Central memory CD8-positive, alpha-beta T cell (primary cell): ENCODE measurements at regions not wholly inside any gene's neighbourhood (a gene's known extent, or its start where the extent isn't known, plus 50 kb on each side); places are given as distances from the start of the nearest gene placed in this dataset.

Source experiments
- ATAC-seq: fragments of 150-1000 bp; cut with Tn5 transposase; replicated peaks from 2 replicates; pipeline ENCODE4 v1.10.0; 2022; ENCODE audit warnings: mild to moderate bottlenecking, moderate FRiP score, moderate number of reproducible peaks; ENCODE audit not compliant: poor library complexity, severe bottlenecking; ENCODE audit errors: extremely low read depth
- DNase-seq, 2 donors: peaks; one replicate each; pipeline ENCODE4 v3.0.0; 2021; ENCODE audit warnings: low spot score in 2 of 2
- H3K27ac Mint-ChIP-seq: one replicate; pipeline ENCODE4 v1.8.0; 2022; ENCODE audit warnings: low read depth, mild to moderate bottlenecking, moderate library complexity, mixed read lengths
- H3K27me3 Mint-ChIP-seq: one replicate; pipeline ENCODE4 v1.8.0; 2022; ENCODE audit warnings: mixed read lengths
- H3K36me3 Mint-ChIP-seq: one replicate; pipeline ENCODE4 v1.8.0; 2022; ENCODE audit warnings: mild to moderate bottlenecking, moderate library complexity, mixed read lengths; ENCODE audit not compliant: insufficient read depth
- H3K4me1 Mint-ChIP-seq: one replicate; pipeline ENCODE4 v1.8.0; 2022; ENCODE audit warnings: mixed read lengths
- H3K4me3 Mint-ChIP-seq: one replicate; pipeline ENCODE4 v1.8.0; 2022; ENCODE audit warnings: mild to moderate bottlenecking, moderate library complexity, mixed read lengths
- H3K9me3 Mint-ChIP-seq: one replicate; pipeline ENCODE4 v1.8.0; 2022; ENCODE audit warnings: mixed read lengths

GRCh38 chr2:34480366-34480765 is 881.3 kb upstream of the FAM98A start:
- H3K36me3 Mint-ChIP-seq: no peaks in the 10 kb centered on the region
- ATAC-seq (no peak), DNase-seq (no peak)
- no peaks in the 10 kb centered on the region for H3K9me3 Mint-ChIP-seq
- H3K4me1 Mint-ChIP-seq: no peaks in the 10 kb centered on the region
- H3K4me3 Mint-ChIP-seq: no peak overlapping the region
- H3K27me3 Mint-ChIP-seq: no peaks in the 10 kb centered on the region
- no peak overlapping the region for H3K27ac Mint-ChIP-seq

- H3K9me3 Mint-ChIP-seq: no peaks in the 10 kb centered on the region
- ATAC-seq (no peak), DNase-seq (no peak)
- no peaks in the 10 kb centered on the region for H3K36me3 Mint-ChIP-seq
- no peaks in the 10 kb centered on the region for H3K4me1 Mint-ChIP-seq
- H3K4me3 Mint-ChIP-seq: no peak overlapping the region
- H3K27ac Mint-ChIP-seq: no peak overlapping the region
- no peaks in the 10 kb centered on the region for H3K27me3 Mint-ChIP-seq
Observed at GRCh38 chr2:34475156-34475555, 876.1 kb upstream of the FAM98A start.

DNA sequence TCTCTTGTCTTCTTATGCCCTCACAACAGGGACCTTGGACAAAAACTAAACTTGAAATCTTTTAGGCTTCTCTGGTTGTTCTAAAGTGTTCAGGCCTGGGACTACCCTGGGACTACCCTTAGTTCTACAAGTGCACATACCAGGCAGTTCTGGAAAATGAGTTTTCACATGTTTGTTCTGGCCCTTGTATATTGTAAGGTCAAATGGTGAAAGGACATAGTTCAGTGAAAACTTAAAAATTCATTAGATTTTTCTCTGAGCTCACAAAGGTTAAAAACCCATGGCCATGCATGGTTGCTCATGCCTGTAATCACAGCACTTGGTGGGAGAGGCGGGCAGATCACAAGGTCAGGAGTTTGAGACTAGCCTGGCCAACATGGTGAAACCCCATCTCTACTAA is 875.5 kb upstream of the FAM98A start:
- Mint-ChIP-seq H3K27ac (no peak overlapping the region), H3K4me1 (no peaks in the 10 kb centered on the region), H3K36me3 (no peaks in the 10 kb centered on the region), H3K27me3 (no peaks in the 10 kb centered on the region), H3K4me3 (no peak overlapping the region), H3K9me3 (peaks cover under 1% of the 10 kb centered on the region)
- DNase-seq: no peak
- ATAC-seq: no peak

GRCh38 chr2:34447097-34447496 is 848.0 kb upstream of the FAM98A start:
- Mint-ChIP-seq H3K27ac (no peak overlapping the region), H3K36me3 (peaks cover 2% of the 10 kb centered on the region), H3K27me3 (no peaks in the 10 kb centered on the region), H3K4me3 (no peak overlapping the region), H3K9me3 (peaks cover 26% of the 10 kb centered on the region), H3K4me1 (no peaks in the 10 kb centered on the region)
- no peak for ATAC-seq
- DNase-seq: no peak

DNA sequence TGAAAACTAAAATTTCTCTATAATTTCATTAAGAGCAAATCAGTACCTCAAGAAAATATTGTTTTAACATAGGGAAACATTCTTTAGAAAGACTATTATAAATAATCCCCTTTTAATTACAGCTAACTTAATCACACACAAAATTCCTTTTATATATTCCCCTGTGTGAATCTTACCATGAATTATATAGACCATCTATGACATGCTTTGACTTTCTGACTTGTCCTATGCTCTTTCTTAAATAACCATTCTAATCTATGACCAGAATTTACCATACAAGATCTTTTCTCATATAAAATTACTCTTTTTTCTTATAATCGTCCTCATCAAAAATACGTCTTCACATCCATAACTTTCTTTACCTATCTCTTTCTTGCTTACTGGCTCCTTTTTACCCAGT is 824.2 kb upstream of the FAM98A start:
- no peak for DNase-seq
- Mint-ChIP-seq H3K27ac (no peak overlapping the region), H3K4me1 (no peaks in the 10 kb centered on the region), H3K9me3 (peaks cover 18% of the 10 kb centered on the region), H3K4me3 (no peak overlapping the region), H3K27me3 (no peaks in the 10 kb centered on the region), H3K36me3 (no peaks in the 10 kb centered on the region)
- ATAC-seq: no peak

DNA sequence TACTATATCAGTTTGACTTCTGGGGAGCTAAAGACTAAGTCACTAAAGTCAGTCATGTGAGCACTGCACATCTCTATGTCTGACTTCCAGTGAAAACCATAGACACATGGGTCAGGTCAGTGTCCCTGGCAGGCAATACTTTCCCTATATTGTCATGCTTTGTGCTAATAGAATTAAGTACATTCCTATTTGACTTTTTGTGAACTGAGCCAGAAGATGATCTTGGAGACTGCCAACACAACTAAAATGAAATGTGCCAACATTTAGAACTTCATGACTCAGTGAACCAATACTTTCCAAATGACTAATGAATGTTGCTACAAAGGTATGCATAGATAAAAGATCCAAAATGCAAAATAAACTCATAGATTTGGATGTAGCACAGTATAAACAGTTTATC is 820.8 kb upstream of the FAM98A start:
- Mint-ChIP-seq H3K36me3 (no peaks in the 10 kb centered on the region), H3K4me1 (no peaks in the 10 kb centered on the region), H3K27ac (no peak overlapping the region), H3K9me3 (peaks cover 13% of the 10 kb centered on the region), H3K4me3 (no peak overlapping the region), H3K27me3 (no peaks in the 10 kb centered on the region)
- no peak for ATAC-seq
- DNase-seq: no peak

DNA sequence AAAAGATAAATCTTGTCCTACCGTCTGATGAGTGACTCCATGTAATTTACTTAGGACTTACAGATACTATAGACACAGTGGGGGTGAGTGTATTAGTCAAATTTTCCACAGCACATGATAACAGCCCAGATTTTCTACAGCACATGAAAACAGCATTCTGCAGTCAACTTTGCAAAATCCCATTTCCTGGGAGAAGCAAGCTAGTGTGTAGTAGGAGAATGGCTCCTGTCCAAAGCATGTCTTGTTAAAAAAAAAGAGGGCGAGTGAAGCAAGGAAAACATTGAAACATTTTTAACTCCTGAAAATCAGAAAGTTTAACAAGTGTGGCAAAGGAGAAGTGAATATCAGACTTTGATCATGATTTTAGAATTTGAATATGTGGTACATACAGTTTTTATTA is 817.8 kb upstream of the FAM98A start:
- Mint-ChIP-seq H3K27ac (no peak overlapping the region), H3K9me3 (peaks cover 6% of the 10 kb centered on the region), H3K36me3 (no peaks in the 10 kb centered on the region), H3K27me3 (no peaks in the 10 kb centered on the region), H3K4me1 (no peaks in the 10 kb centered on the region), H3K4me3 (no peak overlapping the region)
- no peak for ATAC-seq
- DNase-seq: no peak

- Mint-ChIP-seq H3K27ac (no peak overlapping the region), H3K27me3 (no peaks in the 10 kb centered on the region), H3K4me3 (no peak overlapping the region), H3K4me1 (no peaks in the 10 kb centered on the region), H3K36me3 (no peaks in the 10 kb centered on the region), H3K9me3 (peaks cover 12% of the 10 kb centered on the region)
- DNase-seq (no peak), ATAC-seq (no peak)
Observed at GRCh38 chr2:34414856-34415255, 815.8 kb upstream of the FAM98A start.

DNA sequence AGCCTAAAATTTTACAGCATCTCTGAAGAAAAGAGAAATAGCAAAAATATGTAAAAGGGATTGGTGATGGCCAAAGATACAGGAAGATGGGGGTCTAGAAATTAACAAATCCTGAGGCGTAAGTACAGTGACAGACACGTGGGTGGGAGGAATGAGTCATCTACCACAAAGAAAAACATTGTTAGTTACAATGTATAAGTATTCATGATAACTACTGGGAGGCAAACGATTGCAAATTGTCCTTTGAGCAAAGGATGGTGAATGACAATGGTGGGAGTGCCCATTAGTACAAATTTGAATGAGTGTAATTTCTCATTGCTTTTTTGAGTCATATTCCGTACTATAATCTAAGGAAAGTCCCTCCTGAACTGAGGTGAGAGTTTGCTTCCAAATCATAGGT is 809.0 kb upstream of the FAM98A start:
- ATAC-seq (no peak), DNase-seq (no peak)
- H3K27ac Mint-ChIP-seq: no peak overlapping the region
- no peaks in the 10 kb centered on the region for H3K4me1 Mint-ChIP-seq
- H3K9me3 Mint-ChIP-seq: peaks cover 6% of the 10 kb centered on the region
- no peak overlapping the region for H3K4me3 Mint-ChIP-seq
- H3K36me3 Mint-ChIP-seq: no peaks in the 10 kb centered on the region
- H3K27me3 Mint-ChIP-seq: no peaks in the 10 kb centered on the region

- H3K9me3 Mint-ChIP-seq: peaks cover 14% of the 10 kb centered on the region
- H3K27me3 Mint-ChIP-seq: no peaks in the 10 kb centered on the region
- no peaks in the 10 kb centered on the region for H3K4me1 Mint-ChIP-seq
- no peak overlapping the region for H3K4me3 Mint-ChIP-seq
- H3K36me3 Mint-ChIP-seq: no peaks in the 10 kb centered on the region
- ATAC-seq: no peak
- H3K27ac Mint-ChIP-seq: no peak overlapping the region
- no peak for DNase-seq
Observed at GRCh38 chr2:34403512-34403911, 804.4 kb upstream of the FAM98A start.

- no peaks in the 10 kb centered on the region for H3K36me3 Mint-ChIP-seq
- H3K4me1 Mint-ChIP-seq: no peaks in the 10 kb centered on the region
- H3K9me3 Mint-ChIP-seq: peaks cover 18% of the 10 kb centered on the region
- H3K27me3 Mint-ChIP-seq: no peaks in the 10 kb centered on the region
- no peak overlapping the region for H3K27ac Mint-ChIP-seq
- DNase-seq (no peak), ATAC-seq (no peak)
- H3K4me3 Mint-ChIP-seq: no peak overlapping the region
Observed at GRCh38 chr2:34402376-34402775, 803.3 kb upstream of the FAM98A start.

GRCh38 chr2:34401186-34401585 is 802.1 kb upstream of the FAM98A start:
- Mint-ChIP-seq H3K4me3 (no peak overlapping the region), H3K9me3 (peaks cover 19% of the 10 kb centered on the region), H3K27me3 (no peaks in the 10 kb centered on the region), H3K4me1 (no peaks in the 10 kb centered on the region), H3K27ac (no peak overlapping the region), H3K36me3 (no peaks in the 10 kb centered on the region)
- no peak for DNase-seq
- ATAC-seq: no peak

GRCh38 chr2:34388446-34388845 is 789.3 kb upstream of the FAM98A start:
- Mint-ChIP-seq H3K27ac (no peak overlapping the region), H3K9me3 (peaks cover 28% of the 10 kb centered on the region), H3K36me3 (no peaks in the 10 kb centered on the region), H3K4me3 (no peak overlapping the region), H3K27me3 (no peaks in the 10 kb centered on the region), H3K4me1 (no peaks in the 10 kb centered on the region)
- DNase-seq: no peak
- no peak for ATAC-seq

GRCh38 chr2:34387536-34387935 is 788.4 kb upstream of the FAM98A start:
- Mint-ChIP-seq H3K36me3 (no peaks in the 10 kb centered on the region), H3K9me3 (peaks cover 24% of the 10 kb centered on the region), H3K4me3 (no peak overlapping the region), H3K27me3 (no peaks in the 10 kb centered on the region), H3K27ac (no peak overlapping the region), H3K4me1 (no peaks in the 10 kb centered on the region)
- DNase-seq (no peak), ATAC-seq (no peak)
